ENCODE measurements at regions not wholly inside any gene's neighbourhood (a gene's known extent, or its start where the extent isn't known, plus 50 kb on each side); places are given as distances from the start of the nearest gene placed in this dataset.

DNA sequence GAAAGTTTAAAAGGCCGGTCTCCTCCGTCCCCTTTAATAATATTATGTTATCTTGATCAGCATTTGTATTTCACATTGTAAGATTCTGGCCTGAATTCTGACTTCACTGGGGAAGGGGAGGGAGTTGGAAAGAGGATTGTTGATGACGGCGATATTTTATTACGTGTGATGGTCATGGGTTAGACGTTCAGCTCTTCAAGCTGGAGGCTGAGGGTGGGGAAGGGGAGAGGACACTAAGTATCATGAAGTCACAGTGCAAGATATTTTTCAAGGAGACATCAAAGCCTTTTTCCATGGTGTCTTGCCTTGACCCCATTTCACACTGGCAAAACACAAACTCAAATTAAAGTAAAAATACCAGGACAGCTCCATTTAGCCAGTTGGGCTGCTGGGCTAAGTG is 126.7 kb downstream of the WDR11 start:
- TF ChIP-seq, protein P1, sequence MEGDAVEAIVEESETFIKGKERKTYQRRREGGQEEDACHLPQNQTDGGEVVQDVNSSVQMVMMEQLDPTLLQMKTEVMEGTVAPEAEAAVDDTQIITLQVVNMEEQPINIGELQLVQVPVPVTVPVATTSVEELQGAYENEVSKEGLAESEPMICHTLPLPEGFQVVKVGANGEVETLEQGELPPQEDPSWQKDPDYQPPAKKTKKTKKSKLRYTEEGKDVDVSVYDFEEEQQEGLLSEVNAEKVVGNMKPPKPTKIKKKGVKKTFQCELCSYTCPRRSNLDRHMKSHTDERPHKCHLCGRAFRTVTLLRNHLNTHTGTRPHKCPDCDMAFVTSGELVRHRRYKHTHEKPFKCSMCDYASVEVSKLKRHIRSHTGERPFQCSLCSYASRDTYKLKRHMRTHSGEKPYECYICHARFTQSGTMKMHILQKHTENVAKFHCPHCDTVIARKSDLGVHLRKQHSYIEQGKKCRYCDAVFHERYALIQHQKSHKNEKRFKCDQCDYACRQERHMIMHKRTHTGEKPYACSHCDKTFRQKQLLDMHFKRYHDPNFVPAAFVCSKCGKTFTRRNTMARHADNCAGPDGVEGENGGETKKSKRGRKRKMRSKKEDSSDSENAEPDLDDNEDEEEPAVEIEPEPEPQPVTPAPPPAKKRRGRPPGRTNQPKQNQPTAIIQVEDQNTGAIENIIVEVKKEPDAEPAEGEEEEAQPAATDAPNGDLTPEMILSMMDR (IDR thresholded peaks at IDR 0.05 in 2 of 3, conservative IDR thresholded peaks at IDR 0.05 in 1 of 3; ENCODE audit: borderline replicate concordance in 1 of 3, insufficient read depth in 1 of 3, low read depth in 2 of 3, low read length in 2 of 3): no peak
- TF ChIP-seq, protein P2, sequence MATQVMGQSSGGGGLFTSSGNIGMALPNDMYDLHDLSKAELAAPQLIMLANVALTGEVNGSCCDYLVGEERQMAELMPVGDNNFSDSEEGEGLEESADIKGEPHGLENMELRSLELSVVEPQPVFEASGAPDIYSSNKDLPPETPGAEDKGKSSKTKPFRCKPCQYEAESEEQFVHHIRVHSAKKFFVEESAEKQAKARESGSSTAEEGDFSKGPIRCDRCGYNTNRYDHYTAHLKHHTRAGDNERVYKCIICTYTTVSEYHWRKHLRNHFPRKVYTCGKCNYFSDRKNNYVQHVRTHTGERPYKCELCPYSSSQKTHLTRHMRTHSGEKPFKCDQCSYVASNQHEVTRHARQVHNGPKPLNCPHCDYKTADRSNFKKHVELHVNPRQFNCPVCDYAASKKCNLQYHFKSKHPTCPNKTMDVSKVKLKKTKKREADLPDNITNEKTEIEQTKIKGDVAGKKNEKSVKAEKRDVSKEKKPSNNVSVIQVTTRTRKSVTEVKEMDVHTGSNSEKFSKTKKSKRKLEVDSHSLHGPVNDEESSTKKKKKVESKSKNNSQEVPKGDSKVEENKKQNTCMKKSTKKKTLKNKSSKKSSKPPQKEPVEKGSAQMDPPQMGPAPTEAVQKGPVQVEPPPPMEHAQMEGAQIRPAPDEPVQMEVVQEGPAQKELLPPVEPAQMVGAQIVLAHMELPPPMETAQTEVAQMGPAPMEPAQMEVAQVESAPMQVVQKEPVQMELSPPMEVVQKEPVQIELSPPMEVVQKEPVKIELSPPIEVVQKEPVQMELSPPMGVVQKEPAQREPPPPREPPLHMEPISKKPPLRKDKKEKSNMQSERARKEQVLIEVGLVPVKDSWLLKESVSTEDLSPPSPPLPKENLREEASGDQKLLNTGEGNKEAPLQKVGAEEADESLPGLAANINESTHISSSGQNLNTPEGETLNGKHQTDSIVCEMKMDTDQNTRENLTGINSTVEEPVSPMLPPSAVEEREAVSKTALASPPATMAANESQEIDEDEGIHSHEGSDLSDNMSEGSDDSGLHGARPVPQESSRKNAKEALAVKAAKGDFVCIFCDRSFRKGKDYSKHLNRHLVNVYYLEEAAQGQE (IDR thresholded peaks at IDR 0.05; ENCODE audit: low read depth): no peak
- no peak for TF ChIP-seq YY1 (IDR thresholded peaks at IDR 0.05; ENCODE audit: extremely low read depth, insufficient replicate concordance, low read depth, low read length)
- TF ChIP-seq POLR2A (IDR thresholded peaks at IDR 0.05; ENCODE audit: borderline replicate concordance, extremely low read depth, insufficient read depth, insufficient read length): no peak
- TF ChIP-seq MAX (IDR thresholded peaks at IDR 0.05): no peak
- TF ChIP-seq POLR2AphosphoS5 (IDR thresholded peaks at IDR 0.05; ENCODE audit: low read depth, low read length): no peak
